NCI-H345 treated with DMSO at 0.1 percent for 48 hours (cell line): ENCODE measurements at regions not wholly inside any gene's neighbourhood (a gene's known extent, or its start where the extent isn't known, plus 50 kb on each side); places are given as distances from the start of the nearest gene placed in this dataset.

Source experiments
- DNase-seq: peaks from one replicate; lab custom pipeline; 2025; ENCODE audit not compliant: unreplicated experiment; lab: John Stamatoyannopoulos, UW

- DNase-seq: no peak
Observed at GRCh38 chr20:42020316-42020715, 402.1 kb upstream of the CHD6 start.

DNA sequence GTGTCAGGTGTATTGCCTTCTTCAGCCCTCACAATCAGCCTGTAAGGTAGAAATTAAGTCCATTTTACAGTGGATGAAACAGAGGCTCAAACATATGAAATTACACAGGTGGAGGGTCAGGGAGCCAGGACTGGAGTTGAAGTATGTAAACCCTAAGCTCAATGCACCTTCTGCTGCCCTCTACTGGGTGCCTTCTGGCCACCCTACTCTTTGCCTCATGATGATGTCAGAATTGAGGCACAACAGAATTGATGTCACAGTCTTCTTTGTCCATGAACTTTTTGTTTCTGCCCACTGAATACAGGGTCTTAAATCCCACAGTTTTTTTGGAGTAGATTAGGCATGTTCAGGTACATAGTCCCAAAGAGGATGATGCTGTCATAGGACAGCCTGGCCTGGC, 400.8 kb upstream of the CHD6 start:
- DNase-seq: no peak

DNA sequence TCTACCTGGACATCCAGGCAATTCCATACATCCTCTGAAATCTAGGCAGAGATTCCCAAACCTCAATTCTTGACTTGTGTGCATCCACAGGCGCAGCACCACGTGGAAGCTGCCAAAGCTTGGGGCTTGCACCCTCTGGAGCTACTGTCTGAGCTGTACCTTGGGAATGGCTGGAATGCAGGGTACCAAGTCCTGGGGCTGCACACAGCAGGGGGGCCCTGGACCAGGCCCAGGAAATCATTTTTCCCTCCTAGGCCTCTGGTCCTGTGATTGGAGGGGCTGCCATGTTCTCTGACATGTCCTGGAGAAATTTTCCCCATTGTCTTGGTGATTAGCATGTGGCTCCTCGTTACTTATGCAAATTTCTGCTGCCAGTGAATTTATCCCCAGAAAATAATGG, 391.9 kb upstream of the CHD6 start:
- no peak for DNase-seq

GRCh38 chr20:42007251-42007650, 389.1 kb upstream of the CHD6 start:
- DNase-seq: no peak

- DNase-seq: no peak
Observed at GRCh38 chr20:42005211-42005610, 387.0 kb upstream of the CHD6 start.

DNA sequence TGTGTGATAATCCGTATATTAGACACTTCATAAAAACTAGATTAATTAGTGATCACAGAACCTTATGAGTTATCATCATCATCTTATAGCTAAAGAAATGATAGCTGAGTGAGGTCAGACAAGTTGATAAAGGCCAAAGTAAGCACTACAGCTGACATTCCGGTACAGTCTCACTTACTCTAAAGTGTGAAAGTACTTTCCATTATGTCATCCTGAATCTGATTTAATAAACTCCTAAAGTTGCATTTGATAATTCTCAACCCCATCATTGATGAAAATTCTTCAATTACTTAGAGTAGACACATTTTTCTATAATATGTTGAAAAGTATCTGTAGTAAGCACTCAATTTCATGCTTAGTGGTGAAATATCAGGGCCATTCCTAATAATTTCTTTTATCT, 385.2 kb upstream of the CHD6 start:
- no peak for DNase-seq

GRCh38 chr20:41998539-41999341, 380.6 kb upstream of the CHD6 start:
- DNase-seq: no peak

DNA sequence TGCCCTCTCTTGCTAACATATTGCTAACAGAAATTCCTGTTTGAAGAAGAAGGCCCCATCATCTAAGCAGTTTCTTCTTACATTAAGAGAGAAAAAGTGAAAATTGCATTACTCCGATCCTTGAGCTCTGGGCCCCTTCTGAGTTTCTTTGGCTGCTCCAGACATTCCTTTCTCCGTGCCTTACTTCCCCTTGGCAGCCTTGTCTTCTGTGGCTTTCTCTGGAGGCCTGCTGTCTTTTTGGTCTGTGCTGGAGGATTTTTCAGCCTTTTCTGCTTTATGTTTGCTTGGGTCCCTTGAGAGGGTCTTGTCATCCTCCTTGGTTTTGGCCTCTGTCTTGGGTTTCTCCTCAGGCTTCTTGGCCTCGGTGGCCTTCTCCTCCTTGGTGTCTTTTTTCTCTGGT, 378.8 kb upstream of the CHD6 start:
- no peak for DNase-seq

GRCh38 chr20:41992481-41992880, 374.3 kb upstream of the CHD6 start:
- DNase-seq: no peak

GRCh38 chr20:41991412-41991811, 373.2 kb upstream of the CHD6 start:
- DNase-seq: no peak

GRCh38 chr20:41989935-41990635, 371.9 kb upstream of the CHD6 start:
- DNase-seq: no peak

DNA sequence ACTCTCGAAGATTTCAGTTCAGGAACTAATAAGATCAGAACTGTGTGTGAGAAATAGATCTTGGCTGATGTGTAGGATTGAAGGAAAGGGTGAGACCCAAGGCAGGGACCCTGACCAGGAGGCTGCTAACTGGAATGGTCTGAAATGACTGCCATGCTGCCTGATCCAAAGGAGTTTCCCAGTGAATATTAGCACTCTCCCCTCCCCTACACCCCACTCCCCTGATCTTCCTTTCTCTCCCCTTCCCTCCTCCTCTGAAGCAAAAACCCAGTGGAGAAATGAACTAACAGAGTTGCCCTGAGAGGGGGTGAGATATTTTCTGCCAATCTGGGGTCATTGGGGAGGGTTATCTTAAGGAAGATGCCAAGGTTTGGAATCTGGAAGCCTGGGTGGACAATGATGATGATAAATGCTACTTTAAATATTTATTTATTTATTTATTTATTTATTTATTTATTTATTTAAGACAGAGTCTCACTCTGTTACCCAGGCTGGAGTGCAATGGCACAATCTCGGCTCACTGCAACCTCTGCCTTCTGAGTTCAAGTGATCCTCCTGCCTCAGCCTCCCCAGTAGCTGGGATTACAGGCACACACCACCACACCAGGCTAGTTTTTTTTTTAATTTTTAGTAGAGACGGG, 371.0 kb upstream of the CHD6 start:
- no peak for DNase-seq

DNA sequence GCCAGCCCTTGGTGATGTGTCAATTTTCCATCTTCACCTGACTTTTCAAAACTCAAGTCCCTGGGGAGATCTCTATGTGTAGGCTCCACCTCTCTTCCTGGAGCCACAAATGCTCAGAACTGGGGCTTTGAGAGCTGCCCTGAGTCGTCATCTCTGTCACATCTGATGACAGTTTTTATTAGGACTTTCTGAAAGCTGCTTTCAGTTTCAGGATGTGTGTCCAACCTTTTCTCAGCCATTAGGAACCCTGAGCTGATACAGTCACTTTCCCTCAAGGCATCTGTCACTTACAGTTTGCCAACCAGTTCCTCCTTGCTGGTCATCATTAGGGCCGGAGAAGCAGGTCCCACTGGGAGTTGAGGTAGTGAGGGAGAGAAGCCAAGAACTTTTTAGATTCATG, 365.9 kb upstream of the CHD6 start:
- DNase-seq: no peak

- no peak for DNase-seq
Observed at GRCh38 chr20:41983159-41983558, 365.0 kb upstream of the CHD6 start.

GRCh38 chr20:41981746-41982145, 363.6 kb upstream of the CHD6 start:
- DNase-seq: no peak

DNA sequence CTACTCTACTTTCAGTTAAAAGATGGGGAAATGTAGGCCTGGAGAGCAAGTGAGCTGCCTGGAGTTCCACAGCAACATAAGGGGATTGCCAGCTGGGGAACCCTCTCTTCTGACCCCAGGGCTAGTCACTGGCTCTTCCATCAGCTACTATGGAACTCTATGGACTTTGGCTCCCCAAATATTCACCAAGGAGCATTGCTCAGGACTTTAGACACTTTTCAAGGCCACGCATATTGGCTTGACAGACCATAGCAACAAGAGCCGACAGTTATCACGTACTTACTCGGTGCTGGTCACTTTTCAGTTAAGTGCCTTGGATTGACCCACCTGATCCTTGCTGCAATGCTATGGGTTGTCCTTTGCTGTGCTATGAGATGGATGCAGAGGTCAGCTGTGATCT, 360.7 kb upstream of the CHD6 start:
- no peak for DNase-seq

GRCh38 chr20:41978246-41978790, 360.1 kb upstream of the CHD6 start:
- DNase-seq: no peak

- DNase-seq: no peak
Observed at GRCh38 chr20:41969656-41970055, 351.5 kb upstream of the CHD6 start.

DNA sequence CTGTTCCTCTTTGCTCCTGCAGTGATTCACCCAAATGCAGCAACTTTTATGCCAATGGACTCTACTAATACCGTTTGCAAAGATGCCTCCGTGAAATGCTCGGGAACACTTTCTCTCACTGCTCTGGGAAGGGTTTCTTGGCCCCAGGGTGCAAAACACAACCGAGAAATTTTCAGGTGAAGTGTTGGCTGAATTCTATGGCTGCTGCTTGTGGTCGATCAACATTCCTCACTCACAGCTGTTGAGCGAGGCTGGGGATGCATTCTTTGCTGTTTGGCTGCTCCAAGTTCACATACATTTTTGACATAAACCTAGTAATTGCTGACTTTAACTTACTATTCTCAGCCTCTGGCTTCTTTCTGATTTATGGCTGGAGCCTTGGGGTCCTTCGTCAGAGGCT, 342.0 kb upstream of the CHD6 start:
- DNase-seq: no peak

DNA sequence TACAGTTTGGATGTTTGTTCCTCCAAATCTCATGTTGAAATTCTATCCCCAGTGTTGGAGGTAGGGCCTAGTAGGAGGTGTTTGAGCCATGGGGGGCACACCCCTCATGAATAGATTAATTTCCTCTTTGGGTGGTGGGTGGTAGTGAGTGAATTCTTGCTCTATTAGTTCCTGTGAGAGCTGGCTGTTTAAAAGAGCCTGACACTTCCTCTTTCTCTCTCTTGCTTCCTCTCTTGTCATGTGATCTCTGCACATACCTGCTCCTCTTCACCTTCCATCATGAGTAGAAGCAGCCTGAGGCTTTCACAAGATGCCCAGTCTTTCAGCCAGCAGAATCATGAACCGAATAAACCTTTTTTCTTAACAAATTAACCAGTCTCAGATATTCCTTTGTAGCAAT, 340.2 kb upstream of the CHD6 start:
- DNase-seq: no peak

GRCh38 chr20:41956338-41957074, 338.3 kb upstream of the CHD6 start:
- no peak for DNase-seq
